Tibial artery (tissue), 4 donors: ENCODE measurements at regions not wholly inside any gene's neighbourhood (a gene's known extent, or its start where the extent isn't known, plus 50 kb on each side); places are given as distances from the start of the nearest gene placed in this dataset.

Experiments
- DNase-seq, 2 donors: peaks; one replicate each; pipeline ENCODE4 v3.0.0-alpha.2; 2019
- H3K27ac ChIP-seq, 2 donors: fragments of 200-600 bp; sonication (generic) in 1 of 2; 1 replicate in 1 of 2; 2 replicates in 1 of 2; pipeline ENCODE4 v1.5.1; 2018 to 2019; ENCODE audit warnings: mild to moderate bottlenecking in 1 of 2
- H3K27me3 ChIP-seq, 2 donors: fragments of 200-600 bp; sonication (generic) in 1 of 2; one replicate each; pipeline versions ENCODE4 v1.5.1 to v1.6.0; 2016 to 2019
- H3K36me3 ChIP-seq, 3 donors: fragments of 200-600 bp; sonication (generic) in 2 of 3; one replicate each; pipeline ENCODE4 v1.5.1; 2016 to 2019; ENCODE audit warnings: mild to moderate bottlenecking in 2 of 3
- H3K4me1 ChIP-seq, 4 donors: fragments of 200-600 bp; sonication (generic) in 2 of 4; 1 replicate in 3 of 4; 2 replicates in 1 of 4; pipeline ENCODE4 v1.5.1; 2016 to 2019
- H3K4me3 ChIP-seq, 2 donors: fragments of 200-600 bp; sonication (generic) in 1 of 2; 1 replicate in 1 of 2; 2 replicates in 1 of 2; pipeline ENCODE4 v1.5.1; 2018 to 2019; ENCODE audit warnings: mild to moderate bottlenecking in 2 of 2
- H3K9me3 ChIP-seq, 3 donors: fragments of 200-600 bp; sonication (generic) in 1 of 3; one replicate each; pipeline ENCODE4 v1.5.1; 2016 to 2019
- intact Hi-C: fragments of 100-400 bp; cut with DNase I; formaldehyde crosslinking; loops from one replicate; pipeline ENCODE4 v1.15.0; 2023; ENCODE audit warnings: low total_unique reads
- TF ChIP-seq, protein P1 (sequence below), 2 experiments: fragments of 200-600 bp in 1 of 2; fragments of 450-650 bp in 1 of 2; IDR thresholded peaks; one replicate each; pipeline ENCODE4 v1.5.1; 2017 to 2019; ENCODE audit warnings: antibody characterized with exemption in 2 of 2, mild to moderate bottlenecking in 1 of 2, moderate library complexity in 1 of 2

DNA sequence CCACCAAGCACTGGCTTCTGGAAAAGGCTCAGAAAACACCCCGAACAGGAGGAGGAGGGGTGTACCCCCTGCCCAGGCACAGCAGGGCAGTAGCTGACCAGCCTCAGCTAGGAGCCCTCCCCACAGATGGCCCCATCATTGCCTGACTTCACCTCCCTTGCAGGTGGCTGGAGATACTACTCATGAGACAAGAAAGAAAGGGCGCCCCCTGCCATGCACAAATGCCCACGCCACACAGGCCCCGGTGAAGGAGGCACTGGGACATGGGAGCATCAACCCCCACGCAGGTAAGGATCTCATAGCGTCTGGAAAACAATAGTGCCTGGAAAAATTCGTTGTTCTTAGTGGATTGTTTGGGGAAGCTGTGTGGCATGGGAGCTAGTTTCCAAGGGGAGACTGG, 240.6 kb downstream of the TFCP2L1 start:
- peaks cover 0 to 5% of the 10 kb centered on the region in 2 donors for H3K27me3 ChIP-seq
- no peak overlapping the region for H3K4me3 ChIP-seq
- no peaks in the 10 kb centered on the region for H3K4me1 ChIP-seq
- no peaks in the 10 kb centered on the region for H3K9me3 ChIP-seq
- intact Hi-C loops, result no loop called here
- no peak overlapping the region for H3K27ac ChIP-seq
- DNase-seq, result peak in 1 of 2 donors; percentile 63
- TF ChIP-seq, protein P1, sequence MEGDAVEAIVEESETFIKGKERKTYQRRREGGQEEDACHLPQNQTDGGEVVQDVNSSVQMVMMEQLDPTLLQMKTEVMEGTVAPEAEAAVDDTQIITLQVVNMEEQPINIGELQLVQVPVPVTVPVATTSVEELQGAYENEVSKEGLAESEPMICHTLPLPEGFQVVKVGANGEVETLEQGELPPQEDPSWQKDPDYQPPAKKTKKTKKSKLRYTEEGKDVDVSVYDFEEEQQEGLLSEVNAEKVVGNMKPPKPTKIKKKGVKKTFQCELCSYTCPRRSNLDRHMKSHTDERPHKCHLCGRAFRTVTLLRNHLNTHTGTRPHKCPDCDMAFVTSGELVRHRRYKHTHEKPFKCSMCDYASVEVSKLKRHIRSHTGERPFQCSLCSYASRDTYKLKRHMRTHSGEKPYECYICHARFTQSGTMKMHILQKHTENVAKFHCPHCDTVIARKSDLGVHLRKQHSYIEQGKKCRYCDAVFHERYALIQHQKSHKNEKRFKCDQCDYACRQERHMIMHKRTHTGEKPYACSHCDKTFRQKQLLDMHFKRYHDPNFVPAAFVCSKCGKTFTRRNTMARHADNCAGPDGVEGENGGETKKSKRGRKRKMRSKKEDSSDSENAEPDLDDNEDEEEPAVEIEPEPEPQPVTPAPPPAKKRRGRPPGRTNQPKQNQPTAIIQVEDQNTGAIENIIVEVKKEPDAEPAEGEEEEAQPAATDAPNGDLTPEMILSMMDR (IDR thresholded peaks at IDR 0.05), result peak in 1 of 2 experiments; percentile 11
- H3K36me3 ChIP-seq, result no peaks in the 10 kb centered on the region

DNA sequence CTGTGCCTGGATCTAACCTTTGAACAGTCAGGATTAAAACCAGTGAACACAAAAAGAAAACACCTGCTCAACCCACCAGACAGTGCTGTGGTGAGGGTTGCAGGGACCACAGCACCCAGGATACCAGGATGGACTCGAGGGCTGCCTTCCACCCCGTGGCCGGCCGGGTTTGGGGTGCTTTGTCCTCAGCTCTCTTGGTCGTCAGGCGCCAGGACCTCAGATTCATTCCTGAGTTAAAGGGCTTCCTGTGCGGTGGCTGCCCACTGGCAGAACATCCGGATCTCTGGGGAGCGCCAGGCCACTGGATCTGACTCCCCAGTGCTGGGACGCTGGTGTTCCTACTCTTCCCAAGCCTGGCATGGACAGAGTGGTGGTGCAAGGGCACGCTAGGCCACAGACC, 239.8 kb downstream of the TFCP2L1 start:
- Histone ChIP-seq H3K27me3 (peaks cover 0 to 5% of the 10 kb centered on the region in 2 donors), H3K36me3 (no peaks in the 10 kb centered on the region), H3K4me1 (no peaks in the 10 kb centered on the region), H3K4me3 (no peak overlapping the region), H3K27ac (no peak overlapping the region), H3K9me3 (no peaks in the 10 kb centered on the region)
- TF ChIP-seq, protein P1 (IDR thresholded peaks at IDR 0.05), result no peak
- peak in 1 of 2 donors; percentile 47 for DNase-seq
- intact Hi-C loops, result no loop called here

DNA sequence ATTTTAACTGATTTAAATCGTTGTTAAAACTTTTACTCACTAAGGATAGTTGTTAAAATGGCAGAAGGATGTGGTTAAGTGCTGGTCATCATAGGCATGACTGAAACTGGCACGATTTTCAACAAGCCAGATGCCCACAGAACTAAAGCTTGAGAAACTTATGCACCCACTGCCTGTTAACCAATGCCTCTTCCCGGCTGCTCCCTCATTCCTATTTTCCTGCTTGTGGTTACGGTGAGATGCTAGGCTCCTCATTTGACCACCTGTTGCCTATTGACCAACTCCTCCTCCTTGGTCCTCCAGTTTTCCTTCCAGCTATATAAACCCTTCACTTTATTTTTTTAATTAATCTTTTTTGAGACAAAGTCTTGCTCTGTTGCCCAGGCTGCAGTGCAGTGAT, 238.7 kb downstream of the TFCP2L1 start:
- intact Hi-C loops, result no loop called here

DNA sequence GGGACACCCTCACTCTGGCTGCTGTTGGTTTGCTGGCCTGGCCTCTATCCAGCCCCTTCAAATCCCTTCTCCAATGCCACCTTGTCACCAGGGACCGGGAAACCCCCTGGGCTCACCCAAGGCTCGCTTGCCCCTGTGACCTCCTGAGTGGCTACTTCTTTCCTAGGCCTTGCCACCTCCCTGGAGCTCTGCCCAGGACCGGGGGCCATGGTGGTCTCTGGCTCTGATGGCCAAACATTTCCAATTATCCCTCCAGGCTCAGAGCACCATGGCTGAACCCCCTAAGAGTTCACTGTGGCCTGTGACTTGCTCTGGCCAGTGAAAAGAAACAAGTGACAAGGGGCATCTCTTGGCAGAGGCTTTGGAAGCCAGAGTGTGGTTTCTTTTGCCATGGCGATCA, 237.6 kb downstream of the TFCP2L1 start:
- peak in 1 of 2 donors; percentile 53 for DNase-seq
- TF ChIP-seq, protein P1 (IDR thresholded peaks at IDR 0.05), result no peak
- H3K27ac ChIP-seq, result no peak overlapping the region
- H3K4me3 ChIP-seq, result no peak overlapping the region
- intact Hi-C loops, result no loop called here
- peaks cover 0 to 5% of the 10 kb centered on the region in 2 donors for H3K27me3 ChIP-seq
- H3K36me3 ChIP-seq, result no peaks in the 10 kb centered on the region
- no peaks in the 10 kb centered on the region for H3K4me1 ChIP-seq
- no peaks in the 10 kb centered on the region for H3K9me3 ChIP-seq

More for the DNA sequence above, 238.7 kb downstream of the TFCP2L1 start:
- H3K4me1 ChIP-seq, result no peaks in the 10 kb centered on the region
- no peak overlapping the region for H3K4me3 ChIP-seq
- DNase-seq, result no peak
- H3K36me3 ChIP-seq, result no peaks in the 10 kb centered on the region
- H3K9me3 ChIP-seq, result no peaks in the 10 kb centered on the region
- H3K27ac ChIP-seq, result no peak overlapping the region
- peaks cover 0 to 5% of the 10 kb centered on the region in 2 donors for H3K27me3 ChIP-seq
- TF ChIP-seq, protein P1 (IDR thresholded peaks at IDR 0.05), result no peak

DNA sequence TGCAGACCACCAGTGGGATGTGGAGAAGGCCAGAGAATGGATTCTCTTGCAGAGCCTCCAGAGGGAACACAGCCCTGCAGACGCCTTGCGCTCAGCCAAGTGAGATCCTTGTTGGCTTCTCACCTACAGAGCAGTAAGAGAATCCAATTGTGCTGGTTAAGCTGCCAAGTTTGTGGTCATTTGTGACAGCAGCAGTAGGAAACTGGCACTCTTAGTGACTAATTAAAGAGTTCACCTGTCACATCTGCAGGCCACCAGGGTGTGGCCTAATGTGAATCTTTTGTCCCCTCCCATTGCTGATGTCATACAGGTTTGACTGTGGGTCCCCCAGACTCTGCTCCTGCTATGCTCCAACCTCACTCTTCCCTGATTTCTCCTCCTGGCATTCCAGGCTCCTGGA, 235.9 kb downstream of the TFCP2L1 start:
- Histone ChIP-seq H3K4me3 (no peak overlapping the region), H3K27me3 (peaks cover 0 to 5% of the 10 kb centered on the region in 2 donors), H3K36me3 (no peaks in the 10 kb centered on the region), H3K27ac (no peak overlapping the region), H3K9me3 (no peaks in the 10 kb centered on the region), H3K4me1 (no peaks in the 10 kb centered on the region)
- intact Hi-C loops, result no loop called here
- peak in 1 of 2 donors; percentile 28 for DNase-seq
- TF ChIP-seq, protein P1 (IDR thresholded peaks at IDR 0.05), result no peak
